ENCODE measurements at regions not wholly inside any gene's neighbourhood (a gene's known extent, or its start where the extent isn't known, plus 50 kb on each side); places are given as distances from the start of the nearest gene placed in this dataset.

DNA sequence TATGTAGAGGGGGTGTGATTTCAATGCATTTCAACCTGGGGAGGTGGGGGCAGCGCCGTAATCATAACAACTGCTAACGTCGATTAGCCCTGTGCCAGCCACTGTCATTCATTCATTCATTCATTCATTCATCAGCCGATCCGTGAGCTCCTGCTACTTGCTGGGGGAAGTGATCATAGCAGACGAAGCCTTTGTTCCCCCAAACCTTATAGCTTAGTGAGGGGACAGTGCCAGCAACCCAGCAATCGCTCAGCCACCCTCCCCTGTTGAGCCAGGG is 106.5 kb upstream of the GSE1 start:
- no peak overlapping the region for H3K9ac ChIP-seq (ENCODE audit: low read length)
- H3K36me3 ChIP-seq (ENCODE audit: insufficient read depth, low read length): no peaks in the 10 kb centered on the region
- no peak overlapping the region for H3K27ac ChIP-seq (ENCODE audit: low read depth, low read length)

DNA sequence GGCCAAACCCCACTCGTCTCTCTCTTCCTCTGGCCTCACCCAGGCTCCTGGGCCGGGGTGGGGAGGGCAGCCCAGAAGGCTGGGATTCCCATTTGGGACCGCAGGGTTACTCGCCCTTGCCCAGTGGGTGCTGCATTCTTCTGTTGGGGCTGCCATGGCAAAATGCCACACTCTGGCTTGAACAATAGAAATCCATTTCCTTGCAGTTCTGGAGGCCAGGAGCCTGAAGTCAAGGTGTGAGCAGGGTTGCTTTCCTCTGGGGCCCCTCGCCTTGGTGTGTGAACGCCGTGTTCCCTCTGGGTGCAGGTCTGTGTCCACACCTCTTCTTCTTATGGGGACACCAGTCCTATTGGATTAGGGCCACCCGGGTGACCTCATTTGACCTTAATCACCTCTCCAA is 105.8 kb upstream of the GSE1 start:
- Histone ChIP-seq H3K4me3 (ENCODE audit: low read depth in 1 of 2, low read length in 2 of 2) (no peak overlapping the region), H3K27ac (ENCODE audit: low read depth, low read length) (no peak overlapping the region), H3K36me3 (ENCODE audit: insufficient read depth, low read length) (no peaks in the 10 kb centered on the region), H3K4me1 (ENCODE audit: insufficient read depth, low read length) (no peaks in the 10 kb centered on the region), H3K9me3 (ENCODE audit: low read length) (no peaks in the 10 kb centered on the region), H3K27me3 (ENCODE audit: control insufficient read depth in 1 of 2, insufficient read depth in 2 of 2, low read length in 2 of 2) (no peaks in the 10 kb centered on the region), H3K9ac (ENCODE audit: low read length) (no peak overlapping the region)

More for the DNA sequence above, 106.5 kb upstream of the GSE1 start:
- no peak overlapping the region for H3K4me3 ChIP-seq (ENCODE audit: low read depth in 1 of 2, low read length in 2 of 2)
- no peaks in the 10 kb centered on the region for H3K27me3 ChIP-seq (ENCODE audit: control insufficient read depth in 1 of 2, insufficient read depth in 2 of 2, low read length in 2 of 2)
- H3K4me1 ChIP-seq (ENCODE audit: insufficient read depth, low read length): no peaks in the 10 kb centered on the region
- H3K9me3 ChIP-seq (ENCODE audit: low read length): no peaks in the 10 kb centered on the region

GRCh38 chr16:85508388-85508787 is 104.7 kb upstream of the GSE1 start:
- Histone ChIP-seq H3K9ac (ENCODE audit: low read length) (no peak overlapping the region), H3K27me3 (ENCODE audit: control insufficient read depth in 1 of 2, insufficient read depth in 2 of 2, low read length in 2 of 2) (no peaks in the 10 kb centered on the region), H3K9me3 (ENCODE audit: low read length) (no peaks in the 10 kb centered on the region), H3K36me3 (ENCODE audit: insufficient read depth, low read length) (no peaks in the 10 kb centered on the region), H3K4me1 (ENCODE audit: insufficient read depth, low read length) (peaks cover 4% of the 10 kb centered on the region), H3K4me3 (ENCODE audit: low read depth in 1 of 2, low read length in 2 of 2) (no peak overlapping the region), H3K27ac (ENCODE audit: low read depth, low read length) (no peak overlapping the region)

DNA sequence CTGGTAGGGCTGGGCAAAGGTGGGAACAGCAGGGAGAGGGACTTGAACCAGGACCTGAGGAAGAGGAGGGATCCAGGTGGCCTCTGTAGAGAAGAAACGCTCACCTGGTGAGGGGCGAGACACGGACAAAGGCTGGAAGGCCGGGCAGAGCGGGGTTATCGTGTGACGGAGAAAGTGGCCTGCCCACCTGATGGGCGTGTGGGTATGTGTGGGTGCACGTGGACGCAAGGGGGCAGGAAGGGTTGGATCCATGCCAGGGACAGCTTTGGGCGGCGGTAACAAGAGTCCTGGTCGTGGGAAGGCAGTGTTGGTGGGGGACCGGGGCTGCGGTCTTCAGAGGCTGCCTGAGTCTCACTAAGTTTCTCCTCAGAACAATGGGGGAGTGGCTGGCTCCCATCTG is 104.1 kb upstream of the GSE1 start:
- H3K9ac ChIP-seq (ENCODE audit: low read length): no peak overlapping the region
- no peaks in the 10 kb centered on the region for H3K9me3 ChIP-seq (ENCODE audit: low read length)
- H3K36me3 ChIP-seq (ENCODE audit: insufficient read depth, low read length): no peaks in the 10 kb centered on the region
- no peak overlapping the region for H3K4me3 ChIP-seq (ENCODE audit: low read depth in 1 of 2, low read length in 2 of 2)
- peaks cover 10% of the 10 kb centered on the region for H3K4me1 ChIP-seq (ENCODE audit: insufficient read depth, low read length)
- H3K27ac ChIP-seq (ENCODE audit: low read depth, low read length): no peak overlapping the region
- H3K27me3 ChIP-seq (ENCODE audit: control insufficient read depth in 1 of 2, insufficient read depth in 2 of 2, low read length in 2 of 2): no peaks in the 10 kb centered on the region

- no peak overlapping the region for H3K4me3 ChIP-seq (ENCODE audit: low read depth in 1 of 2, low read length in 2 of 2)
These were observed 103.0 kb upstream of the GSE1 start for GRCh38 chr16:85510041-85510659.

DNA sequence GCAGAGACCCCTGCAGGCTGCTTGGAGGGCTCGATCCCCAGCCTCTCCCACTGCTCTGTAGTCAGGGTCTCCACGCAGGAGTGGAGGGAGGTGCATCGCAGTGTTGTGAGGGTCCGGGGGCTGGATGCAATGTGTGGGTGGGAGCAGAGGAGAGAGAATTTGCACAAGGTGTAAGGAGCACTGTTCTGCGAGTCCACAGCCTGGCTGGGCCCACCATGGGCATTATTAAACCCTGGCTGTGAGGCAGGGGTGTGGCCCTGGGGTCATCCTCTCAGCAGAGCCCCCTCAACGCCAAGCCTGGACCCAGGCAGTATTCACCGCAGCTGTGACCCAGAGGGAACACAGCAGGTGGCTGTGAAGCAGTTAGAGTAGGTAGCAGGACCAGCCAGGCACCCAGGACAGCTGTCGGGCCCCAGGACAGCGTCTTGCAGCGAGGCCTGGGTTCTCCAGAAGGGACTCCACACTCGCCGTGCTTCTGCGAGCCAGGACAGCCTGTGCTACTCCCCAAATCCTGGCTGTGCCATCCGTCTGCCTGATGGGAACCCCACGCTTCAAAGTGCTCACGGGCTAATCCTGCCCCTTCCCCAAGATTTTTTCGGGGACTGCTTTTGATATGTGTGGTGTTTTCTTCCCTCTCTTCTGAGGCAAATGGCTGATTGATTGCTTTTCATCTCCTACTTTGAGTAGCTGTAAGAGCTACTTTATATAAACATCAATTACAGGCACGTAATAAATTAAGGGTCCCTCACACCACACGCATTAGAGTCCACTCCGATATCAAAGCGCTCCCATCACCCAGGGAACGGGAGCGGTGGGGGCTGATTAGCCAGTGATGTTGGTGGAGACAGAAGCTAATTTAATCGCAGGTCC is 100.9 kb upstream of the GSE1 start:
- H3K36me3 ChIP-seq (ENCODE audit: insufficient read depth, low read length): no peaks in the 10 kb centered on the region
- H3K4me3 ChIP-seq (ENCODE audit: low read depth in 1 of 2, low read length in 2 of 2): no peak overlapping the region
- H3K9ac ChIP-seq (ENCODE audit: low read length): no peak overlapping the region
- no peaks in the 10 kb centered on the region for H3K9me3 ChIP-seq (ENCODE audit: low read length)
- H3K4me1 ChIP-seq (ENCODE audit: insufficient read depth, low read length): peaks cover 30% of the 10 kb centered on the region
- no peaks in the 10 kb centered on the region for H3K27me3 ChIP-seq (ENCODE audit: control insufficient read depth in 1 of 2, insufficient read depth in 2 of 2, low read length in 2 of 2)
- H3K27ac ChIP-seq (ENCODE audit: low read depth, low read length): no peak overlapping the region

More at GRCh38 chr16:85510041-85510659, 103.0 kb upstream of the GSE1 start:
- H3K36me3 ChIP-seq (ENCODE audit: insufficient read depth, low read length): no peaks in the 10 kb centered on the region
- no peaks in the 10 kb centered on the region for H3K9me3 ChIP-seq (ENCODE audit: low read length)
- H3K27ac ChIP-seq (ENCODE audit: low read depth, low read length): no peak overlapping the region
- H3K27me3 ChIP-seq (ENCODE audit: control insufficient read depth in 1 of 2, insufficient read depth in 2 of 2, low read length in 2 of 2): no peaks in the 10 kb centered on the region
- peaks cover 22% of the 10 kb centered on the region for H3K4me1 ChIP-seq (ENCODE audit: insufficient read depth, low read length)
- H3K9ac ChIP-seq (ENCODE audit: low read length): no peak overlapping the region

DNA sequence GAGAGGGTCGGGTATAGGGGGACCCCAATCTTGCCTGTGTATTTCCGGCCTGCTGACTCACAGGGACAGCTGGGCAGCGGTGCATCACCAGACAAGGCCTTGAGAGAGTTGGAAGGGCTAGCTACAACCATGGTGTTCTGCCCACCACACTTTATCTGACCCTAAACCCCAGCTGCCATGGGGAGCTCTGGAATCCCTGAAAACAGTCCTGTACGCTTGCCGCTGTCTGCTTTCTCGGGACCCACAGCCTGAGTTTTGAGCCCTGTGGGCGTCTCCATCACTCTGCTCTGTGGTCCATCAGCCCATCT is 100.4 kb upstream of the GSE1 start:
- no peak overlapping the region for H3K4me3 ChIP-seq (ENCODE audit: low read depth in 1 of 2, low read length in 2 of 2)
- no peaks in the 10 kb centered on the region for H3K36me3 ChIP-seq (ENCODE audit: insufficient read depth, low read length)
- H3K27ac ChIP-seq (ENCODE audit: low read depth, low read length): no peak overlapping the region
- no peaks in the 10 kb centered on the region for H3K27me3 ChIP-seq (ENCODE audit: control insufficient read depth in 1 of 2, insufficient read depth in 2 of 2, low read length in 2 of 2)
- no peak overlapping the region for H3K9ac ChIP-seq (ENCODE audit: low read length)
- H3K9me3 ChIP-seq (ENCODE audit: low read length): no peaks in the 10 kb centered on the region
- H3K4me1 ChIP-seq (ENCODE audit: insufficient read depth, low read length): peaks cover 30% of the 10 kb centered on the region

- no peaks in the 10 kb centered on the region for H3K36me3 ChIP-seq (ENCODE audit: insufficient read depth, low read length)
- H3K9me3 ChIP-seq (ENCODE audit: low read length): no peaks in the 10 kb centered on the region
- H3K9ac ChIP-seq (ENCODE audit: low read length): no peak overlapping the region
- H3K27ac ChIP-seq (ENCODE audit: low read depth, low read length): no peak overlapping the region
- peaks cover 30% of the 10 kb centered on the region for H3K4me1 ChIP-seq (ENCODE audit: insufficient read depth, low read length)
- no peak overlapping the region for H3K4me3 ChIP-seq (ENCODE audit: low read depth in 1 of 2, low read length in 2 of 2)
- H3K27me3 ChIP-seq (ENCODE audit: control insufficient read depth in 1 of 2, insufficient read depth in 2 of 2, low read length in 2 of 2): no peaks in the 10 kb centered on the region
These were observed 99.9 kb upstream of the GSE1 start for GRCh38 chr16:85513180-85513579.

- Histone ChIP-seq H3K9ac (ENCODE audit: low read length) (no peak overlapping the region), H3K27me3 (ENCODE audit: control insufficient read depth in 1 of 2, insufficient read depth in 2 of 2, low read length in 2 of 2) (no peaks in the 10 kb centered on the region), H3K4me3 (ENCODE audit: low read depth in 1 of 2, low read length in 2 of 2) (no peak overlapping the region), H3K4me1 (ENCODE audit: insufficient read depth, low read length) (peaks cover 30% of the 10 kb centered on the region), H3K9me3 (ENCODE audit: low read length) (no peaks in the 10 kb centered on the region), H3K36me3 (ENCODE audit: insufficient read depth, low read length) (no peaks in the 10 kb centered on the region), H3K27ac (ENCODE audit: low read depth, low read length) (no peak overlapping the region)
These were observed 99.5 kb upstream of the GSE1 start for GRCh38 chr16:85513649-85514048.

GRCh38 chr16:85514295-85514597 is 98.9 kb upstream of the GSE1 start:
- no peaks in the 10 kb centered on the region for H3K9me3 ChIP-seq (ENCODE audit: low read length)
- peaks cover 30% of the 10 kb centered on the region for H3K4me1 ChIP-seq (ENCODE audit: insufficient read depth, low read length)
- no peaks in the 10 kb centered on the region for H3K27me3 ChIP-seq (ENCODE audit: control insufficient read depth in 1 of 2, insufficient read depth in 2 of 2, low read length in 2 of 2)
- H3K27ac ChIP-seq (ENCODE audit: low read depth, low read length): peak overlapping the region; percentile 65
- no peaks in the 10 kb centered on the region for H3K36me3 ChIP-seq (ENCODE audit: insufficient read depth, low read length)
- H3K9ac ChIP-seq (ENCODE audit: low read length): no peak overlapping the region
- peak overlapping the region in 1 of 2 donors; percentile 39 for H3K4me3 ChIP-seq (ENCODE audit: low read depth in 1 of 2, low read length in 2 of 2)

DNA sequence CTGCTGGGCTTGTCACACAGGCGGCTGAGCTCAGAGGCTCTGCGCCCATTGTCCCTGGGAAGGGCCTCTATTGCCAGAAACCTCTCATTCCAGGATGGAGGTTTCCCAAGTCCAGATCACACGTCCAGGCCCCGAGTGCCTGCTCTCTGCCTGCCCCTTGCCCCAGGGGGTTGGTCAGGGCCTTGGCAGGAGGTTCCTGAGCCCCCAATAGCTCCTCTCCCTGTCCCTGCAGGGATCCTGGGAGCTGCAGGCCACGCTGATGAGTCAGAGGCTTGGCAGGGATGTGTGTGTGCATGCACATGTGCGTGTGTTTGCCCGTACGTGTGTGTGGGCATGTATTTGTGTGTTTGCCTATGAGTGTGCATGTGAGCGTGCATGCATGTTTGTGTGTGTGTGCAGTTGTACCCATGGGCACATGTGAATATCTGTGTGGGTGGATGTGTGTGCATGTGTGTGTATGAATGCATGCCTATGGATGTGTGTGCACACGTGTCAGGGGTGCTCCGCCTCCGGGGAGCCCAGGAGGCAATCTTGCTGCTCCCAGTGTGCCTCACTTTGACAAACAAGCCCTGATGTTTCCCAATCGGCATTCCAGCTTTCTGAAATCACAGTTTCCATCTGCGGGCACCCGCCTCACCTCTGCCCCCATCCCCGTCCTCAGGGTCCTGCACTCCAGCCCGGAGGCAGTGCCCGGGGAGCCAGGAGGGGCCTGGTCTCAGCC is 98.4 kb upstream of the GSE1 start:
- H3K9me3 ChIP-seq (ENCODE audit: low read length): no peaks in the 10 kb centered on the region
- peak overlapping the region in 1 of 2 donors; percentile 39 for H3K4me3 ChIP-seq (ENCODE audit: low read depth in 1 of 2, low read length in 2 of 2)
- peaks cover 30% of the 10 kb centered on the region for H3K4me1 ChIP-seq (ENCODE audit: insufficient read depth, low read length)
- H3K27me3 ChIP-seq (ENCODE audit: control insufficient read depth in 1 of 2, insufficient read depth in 2 of 2, low read length in 2 of 2): no peaks in the 10 kb centered on the region
- H3K27ac ChIP-seq (ENCODE audit: low read depth, low read length): peak overlapping the region; percentile 65
- H3K36me3 ChIP-seq (ENCODE audit: insufficient read depth, low read length): no peaks in the 10 kb centered on the region
- no peak overlapping the region for H3K9ac ChIP-seq (ENCODE audit: low read length)
